Stimulated activated CD4-positive, alpha-beta T cell treated with anti-CD3 and anti-CD28 coated beads, TNF-alpha, amount 100 ng/mL, for 24 hours (primary cell): ENCODE measurements at regions not wholly inside any gene's neighbourhood (a gene's known extent, or its start where the extent isn't known, plus 50 kb on each side); places are given as distances from the start of the nearest gene placed in this dataset.
"Not testable (repeated sequence)": the region's sequence is repeated elsewhere in the genome, so short reads cannot be mapped to it uniquely, and the experiment has no call there.

Experiments used
- DNase-seq, 3 experiments: peaks; one replicate each; pipeline ENCODE4 v3.0.0-alpha.2; 2020; ENCODE audit warnings: low read depth in 3 of 3

- no peak for DNase-seq
Observed at GRCh38 chr5:154547551-154547950, 69.5 kb upstream of the HAND1 start.

GRCh38 chr5:154546719-154547118 is 68.7 kb upstream of the HAND1 start:
- no peak for DNase-seq

DNA sequence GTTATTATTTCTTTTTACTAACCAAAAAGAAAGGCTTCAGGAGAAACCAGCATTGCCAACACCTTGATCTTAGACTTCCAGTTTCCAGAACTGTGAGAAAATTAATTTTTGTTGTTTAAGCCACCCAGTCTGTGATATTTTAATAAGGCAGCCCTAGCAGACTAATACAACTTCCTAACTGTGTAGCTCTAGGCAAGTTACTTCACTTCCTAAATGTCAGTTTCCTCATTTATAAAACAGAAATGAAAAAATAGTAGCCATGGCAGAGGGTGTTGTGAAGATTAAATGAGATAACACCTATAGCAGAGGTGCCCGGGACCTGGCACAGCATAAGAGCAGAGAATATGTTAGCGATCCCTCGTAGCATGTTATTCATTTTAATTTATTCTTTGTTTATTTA is 66.6 kb upstream of the HAND1 start:
- DNase-seq: no peak

GRCh38 chr5:154543380-154543779 is 65.4 kb upstream of the HAND1 start:
- DNase-seq: no peak

DNA sequence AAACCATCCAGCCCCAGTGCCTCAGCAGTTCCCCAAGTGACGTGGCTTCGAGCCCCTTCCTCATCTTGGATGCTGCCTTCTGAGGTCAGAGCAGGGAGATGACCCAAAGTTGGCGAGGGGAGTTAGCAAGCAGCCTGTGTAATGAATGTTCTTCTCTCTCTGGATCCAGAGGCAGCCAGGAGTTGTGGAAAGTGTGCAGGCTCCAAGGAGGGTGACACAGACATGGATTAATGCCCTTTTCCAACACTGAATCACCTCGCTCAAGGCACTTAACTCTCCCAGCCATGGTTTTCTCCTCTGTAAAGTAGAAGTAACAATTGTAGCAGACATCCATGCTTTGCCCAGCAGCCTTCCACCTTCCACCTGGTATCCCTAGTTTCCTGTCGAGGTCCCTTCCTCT is 64.6 kb upstream of the HAND1 start:
- no peak for DNase-seq

- DNase-seq: no peak
Observed at GRCh38 chr5:154542000-154542399, 64.0 kb upstream of the HAND1 start.

DNA sequence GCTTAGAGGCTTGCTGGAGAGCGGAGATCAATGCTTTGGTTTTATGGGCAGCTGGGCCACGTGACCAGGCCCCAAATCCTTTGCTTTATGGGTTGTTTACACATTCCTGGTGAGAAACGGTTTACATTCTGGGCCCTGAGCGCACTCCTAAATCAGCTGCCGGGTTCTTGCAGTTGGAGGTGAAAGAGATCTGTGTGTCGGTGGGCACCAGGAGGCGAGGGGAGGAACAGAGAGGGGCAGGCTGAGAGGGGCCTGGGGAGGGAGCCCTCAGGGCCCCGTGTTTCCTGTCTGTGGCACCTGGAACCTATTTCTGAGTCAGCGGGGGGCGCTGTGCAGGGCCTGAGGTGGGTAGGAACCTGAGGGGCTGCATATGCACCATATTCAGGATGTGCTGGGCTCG is 63.5 kb upstream of the HAND1 start:
- DNase-seq: no peak

GRCh38 chr5:154540600-154540999 is 62.6 kb upstream of the HAND1 start:
- DNase-seq: no peak

GRCh38 chr5:154538492-154538891 is 60.5 kb upstream of the HAND1 start:
- DNase-seq: no peak

DNA sequence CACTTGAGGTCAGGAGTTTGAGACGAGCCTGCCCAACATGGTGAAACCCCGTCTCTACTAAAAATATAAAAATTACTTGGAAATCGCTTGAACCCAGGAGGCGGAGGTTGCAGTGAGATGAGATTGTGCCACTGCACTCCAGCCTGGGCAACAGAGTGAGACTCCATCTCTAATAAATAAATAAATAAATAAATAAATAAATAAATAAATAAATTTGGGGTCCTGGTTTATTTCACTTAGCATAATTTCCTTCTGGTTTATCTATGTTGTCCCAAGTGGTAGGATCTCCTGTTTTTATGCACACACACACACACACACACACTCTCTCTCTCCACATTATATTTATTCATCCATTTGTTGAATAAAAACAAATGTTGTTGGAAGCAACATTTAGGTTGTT is 58.4 kb upstream of the HAND1 start:
- not testable (repeated sequence) for DNase-seq

DNA sequence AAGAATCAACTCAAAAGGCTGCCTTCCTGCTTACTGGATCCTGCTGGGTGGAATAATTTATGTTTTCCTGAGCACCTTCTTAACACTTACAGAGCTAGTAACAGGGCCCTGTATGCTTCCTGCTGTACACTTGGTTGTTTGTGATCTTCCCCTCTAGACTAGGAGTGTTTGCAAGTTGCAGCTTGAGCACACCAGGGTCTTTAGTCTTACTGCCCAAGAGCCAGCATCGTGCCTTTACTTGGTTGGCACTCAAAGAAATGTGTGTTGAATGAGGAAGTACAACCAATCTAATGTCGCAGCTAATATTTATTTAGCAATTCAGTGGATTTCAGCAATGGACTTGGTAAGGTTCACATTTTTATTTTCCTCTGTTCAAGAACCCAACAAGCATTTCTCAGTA is 57.5 kb upstream of the HAND1 start:
- no peak for DNase-seq

GRCh38 chr5:154534457-154535050 is 56.5 kb upstream of the HAND1 start:
- DNase-seq: no peak

DNA sequence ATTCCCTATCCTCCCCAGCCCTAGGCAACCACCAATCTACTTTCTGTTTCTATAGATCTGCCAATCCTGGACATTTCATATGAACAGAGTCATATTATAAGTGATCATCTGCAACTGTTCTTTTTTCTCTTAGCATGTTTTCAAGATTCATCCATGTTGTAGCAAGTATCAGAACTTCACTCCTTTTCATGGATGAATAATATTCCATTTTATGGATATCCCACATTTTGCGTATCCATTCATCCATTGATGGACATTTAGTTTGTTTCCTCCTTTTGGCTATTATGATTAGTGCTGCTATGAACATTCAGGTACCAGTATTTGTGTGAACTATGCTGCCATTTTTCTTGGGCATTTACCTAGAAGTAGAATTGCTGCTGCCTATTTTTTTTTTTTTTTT is 51.3 kb upstream of the HAND1 start:
- no peak for DNase-seq

DNA sequence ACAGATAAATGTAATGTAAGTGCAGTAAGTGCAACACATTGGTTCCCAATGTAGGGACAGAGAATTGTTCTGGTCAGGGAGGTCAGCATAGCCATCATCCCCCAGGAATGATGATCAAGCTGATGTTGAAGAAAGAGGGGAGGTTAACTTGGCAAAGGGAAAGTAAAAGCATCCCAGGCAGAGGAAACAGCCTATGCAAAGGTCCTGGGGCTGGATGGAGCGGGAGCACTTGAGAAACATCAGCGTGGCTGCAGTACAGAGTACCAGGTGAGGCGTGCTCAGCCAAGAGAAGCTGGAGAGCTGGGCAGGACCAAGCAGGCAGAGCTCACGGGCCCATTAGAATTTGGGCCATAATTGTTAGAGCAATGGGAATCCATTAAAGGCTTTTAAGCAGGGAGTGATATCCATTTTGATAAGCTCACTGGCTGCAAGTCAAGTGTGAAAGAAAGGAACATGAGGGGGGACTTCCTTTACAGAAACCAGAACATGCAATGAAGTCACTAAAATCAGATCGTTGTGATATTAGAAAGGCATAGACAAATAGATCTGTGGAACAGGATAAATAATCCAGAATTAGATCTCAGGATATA is 50.1 kb upstream of the HAND1 start:
- DNase-seq: no peak
